Activated T-cell treated with anti-CD3 and anti-CD28 coated beads, Interleukin-2, amount 50 U/mL, for 1 hour (primary cell): ENCODE measurements at regions not wholly inside any gene's neighbourhood (a gene's known extent, or its start where the extent isn't known, plus 50 kb on each side); places are given as distances from the start of the nearest gene placed in this dataset.
"Not testable (repeated sequence)": the region's sequence is repeated elsewhere in the genome, so short reads cannot be mapped to it uniquely, and the experiment has no call there.

Source experiments
- DNase-seq: peaks from one replicate; pipeline ENCODE4 v3.0.0-alpha.2; 2020

- DNase-seq, result no peak
Measured at GRCh38 chr2:122077114-122077513, 321.7 kb downstream of the TSN start.

- no peak for DNase-seq
Measured at GRCh38 chr2:122077771-122078170, 322.3 kb downstream of the TSN start.

- no peak for DNase-seq
Measured at GRCh38 chr2:122078451-122078850, 323.0 kb downstream of the TSN start.

- DNase-seq, result no peak
Measured at GRCh38 chr2:122079844-122080243, 324.4 kb downstream of the TSN start.

GRCh38 chr2:122080316-122080715 lies 324.9 kb downstream of the TSN start:
- no peak for DNase-seq

GRCh38 chr2:122080871-122081270 lies 325.4 kb downstream of the TSN start:
- DNase-seq, result no peak

- no peak for DNase-seq
Measured at GRCh38 chr2:122081751-122082150, 326.3 kb downstream of the TSN start.

GRCh38 chr2:122083256-122084048 lies 328.0 kb downstream of the TSN start:
- no peak for DNase-seq

GRCh38 chr2:122085672-122086071 lies 330.2 kb downstream of the TSN start:
- not testable (repeated sequence) for DNase-seq

GRCh38 chr2:122094557-122094956 lies 339.1 kb downstream of the TSN start:
- no peak for DNase-seq

- no peak for DNase-seq
Measured at GRCh38 chr2:122096761-122097160, 341.3 kb downstream of the TSN start.

GRCh38 chr2:122098306-122098705 lies 342.9 kb downstream of the TSN start:
- no peak for DNase-seq

- no peak for DNase-seq
Measured at GRCh38 chr2:122100346-122100745, 344.9 kb downstream of the TSN start.

GRCh38 chr2:122100756-122101155 lies 345.3 kb downstream of the TSN start:
- DNase-seq, result no peak

- DNase-seq, result no peak
Measured at GRCh38 chr2:122101319-122101718, 345.9 kb downstream of the TSN start.

GRCh38 chr2:122105171-122105876 lies 349.9 kb downstream of the TSN start:
- DNase-seq, result no peak

- no peak for DNase-seq
Measured at GRCh38 chr2:122105877-122106206, 350.4 kb downstream of the TSN start.

GRCh38 chr2:122108186-122108585 lies 352.7 kb downstream of the TSN start:
- DNase-seq, result no peak

GRCh38 chr2:122112216-122113005 lies 357.0 kb downstream of the TSN start:
- no peak for DNase-seq

- DNase-seq, result no peak
Measured at GRCh38 chr2:122114421-122114820, 359.0 kb downstream of the TSN start.

GRCh38 chr2:122117371-122117770 lies 361.9 kb downstream of the TSN start:
- DNase-seq, result no peak

- DNase-seq, result no peak
Measured at GRCh38 chr2:122129399-122129798, 373.9 kb downstream of the TSN start.

GRCh38 chr2:122132147-122132691 lies 376.8 kb downstream of the TSN start:
- DNase-seq, result no peak
